ENCODE measurements at regions not wholly inside any gene's neighbourhood (a gene's known extent, or its start where the extent isn't known, plus 50 kb on each side); places are given as distances from the start of the nearest gene placed in this dataset.

GRCh38 chr4:105022811-105023667, 123.6 kb upstream of the TET2 start:
- TF ChIP-seq TAF1 (IDR thresholded peaks at IDR 0.05; ENCODE audit: low read depth, low read length): no peak
- no peak for TF ChIP-seq POLR2AphosphoS5 (IDR thresholded peaks at IDR 0.05; ENCODE audit: low read depth, low read length)
- TF ChIP-seq POLR2A (IDR thresholded peaks at IDR 0.05; ENCODE audit: control extremely low read depth in 1 of 2, low read depth in 2 of 2, low read length in 2 of 2): no peak
- TF ChIP-seq SP1 (IDR thresholded peaks at IDR 0.05; ENCODE audit: low read depth, low read length): no peak
- TF ChIP-seq CBX8 (IDR thresholded peaks at IDR 0.05; ENCODE audit: borderline replicate concordance, low read depth, low read length): no peak
- no peak for TF ChIP-seq CTCF (IDR thresholded peaks at IDR 0.05; ENCODE audit: control extremely low read depth in 1 of 3, insufficient read depth in 1 of 3, low read depth in 1 of 3, low read length in 3 of 3)
- TF ChIP-seq JUND (IDR thresholded peaks at IDR 0.05; ENCODE audit: low read length): no peak
- no peak for TF ChIP-seq ASH2L (IDR thresholded peaks at IDR 0.05; ENCODE audit: low read length)
- no peak for TF ChIP-seq SIN3A (conservative IDR thresholded peaks at IDR 0.05 in 1 of 2, IDR thresholded peaks at IDR 0.05 in 1 of 2; ENCODE audit: low read depth in 1 of 2, low read length in 2 of 2)

All from H1 (cell line).